ENCODE measurements at regions not wholly inside any gene's neighbourhood (a gene's known extent, or its start where the extent isn't known, plus 50 kb on each side); places are given as distances from the start of the nearest gene placed in this dataset.

DNA sequence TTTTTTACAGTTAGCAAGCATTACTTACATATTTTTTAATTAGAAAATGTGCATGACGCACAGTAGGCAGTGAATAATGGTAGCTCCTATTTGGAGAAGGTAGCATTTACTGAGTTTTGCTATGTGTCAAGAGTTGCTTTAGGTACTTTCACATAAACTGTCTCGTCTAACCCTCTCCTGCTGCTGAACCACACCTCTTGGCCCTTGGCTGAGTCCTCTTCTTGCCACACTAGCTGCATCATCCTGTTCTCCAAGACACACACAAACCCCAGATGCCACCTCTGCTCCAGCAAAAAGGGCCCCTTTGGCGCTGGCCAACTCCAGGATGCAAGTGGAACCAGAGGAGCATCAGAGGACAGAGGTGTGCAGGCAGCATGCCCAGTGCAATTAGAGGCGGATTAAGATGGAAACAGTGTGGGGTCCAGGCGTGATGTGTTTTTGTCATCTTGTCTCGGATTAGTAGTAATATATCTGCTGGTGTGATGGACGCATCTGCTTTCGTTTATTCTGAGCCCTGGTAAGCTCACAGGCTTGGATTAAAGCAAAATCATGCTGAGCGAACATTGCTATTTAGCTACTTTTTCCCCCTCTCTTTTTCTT lies 367.0 kb upstream of the CADM1 start:
- FAIRE-seq (no peak), DNase-seq (ENCODE audit: insufficient read length, low spot score) (no peak)

DNA sequence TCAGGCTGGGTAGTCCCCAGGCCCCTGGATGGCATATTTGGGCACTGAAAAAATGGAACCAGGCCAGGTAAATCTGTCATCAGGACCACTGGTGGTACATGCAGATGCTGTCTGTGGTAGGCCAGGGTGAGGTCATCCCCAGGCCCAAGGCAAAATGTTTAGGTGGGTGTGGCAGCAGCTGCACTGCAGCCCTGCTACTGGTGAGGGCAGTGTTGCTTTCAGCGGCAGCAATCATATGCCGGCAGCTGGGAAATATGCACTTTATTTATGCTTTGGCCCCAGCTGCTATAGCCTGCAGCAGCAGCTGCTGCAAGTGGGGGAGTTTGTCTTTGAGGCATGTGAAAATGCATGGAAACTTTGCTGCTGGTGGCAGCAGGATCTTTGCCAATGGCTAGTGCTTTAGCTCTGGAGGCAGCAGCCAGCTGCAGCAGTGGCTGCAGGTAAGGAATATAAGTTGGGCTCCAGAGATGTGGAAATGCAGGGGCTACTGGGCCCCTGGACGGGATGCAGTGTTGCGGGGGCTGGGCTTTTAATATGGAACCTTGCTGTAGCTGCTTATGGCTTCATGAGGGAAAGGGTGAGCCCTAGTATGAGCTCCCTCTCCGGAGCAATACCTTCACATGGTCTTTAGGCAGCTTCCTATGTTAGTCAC lies 365.7 kb upstream of the CADM1 start:
- peak; percentile 72 for FAIRE-seq
- DNase-seq (ENCODE audit: insufficient read length, low spot score), result peak; percentile 16

DNA sequence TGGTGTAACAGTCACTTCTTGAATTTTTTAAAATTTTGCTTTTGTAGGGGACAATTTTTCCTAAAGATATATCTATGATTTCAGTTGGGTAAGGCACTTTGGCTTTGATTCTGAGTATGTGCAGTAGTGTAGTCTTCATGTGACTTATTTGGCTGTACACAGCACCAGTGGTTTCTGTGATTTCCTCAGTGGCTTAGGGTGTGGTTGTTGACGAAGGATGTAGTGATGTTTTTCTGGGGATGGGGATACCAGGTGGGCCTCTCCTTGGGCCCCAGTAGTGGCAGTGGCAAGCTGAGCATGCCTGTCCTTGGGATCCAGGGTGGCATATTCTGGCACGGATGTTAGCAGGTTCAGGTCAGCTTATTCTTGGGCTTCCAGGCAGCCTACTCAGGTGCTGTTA lies 364.9 kb upstream of the CADM1 start:
- DNase-seq (ENCODE audit: insufficient read length, low spot score) (no peak), FAIRE-seq (no peak)

DNA sequence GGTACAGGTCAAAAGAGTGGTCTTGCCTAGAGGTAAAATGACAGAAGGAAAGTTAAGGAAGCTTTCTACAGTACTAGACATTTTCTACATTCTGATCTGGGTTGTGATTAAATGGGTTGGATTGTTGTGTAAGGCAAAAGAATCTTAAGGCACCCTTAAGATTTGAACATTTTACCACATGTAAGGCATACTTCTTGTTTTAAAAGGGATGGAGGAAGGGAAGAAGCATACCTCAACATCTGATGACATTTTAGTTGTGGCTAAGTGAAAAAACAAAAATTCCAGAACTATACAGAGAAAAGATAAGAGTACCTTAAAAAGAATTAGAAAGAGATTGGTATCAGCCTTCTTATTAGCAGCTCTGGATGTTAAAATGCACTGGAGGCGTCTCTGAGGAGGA lies 356.0 kb upstream of the CADM1 start:
- FAIRE-seq (no peak), DNase-seq (ENCODE audit: insufficient read length, low spot score) (no peak)

DNA sequence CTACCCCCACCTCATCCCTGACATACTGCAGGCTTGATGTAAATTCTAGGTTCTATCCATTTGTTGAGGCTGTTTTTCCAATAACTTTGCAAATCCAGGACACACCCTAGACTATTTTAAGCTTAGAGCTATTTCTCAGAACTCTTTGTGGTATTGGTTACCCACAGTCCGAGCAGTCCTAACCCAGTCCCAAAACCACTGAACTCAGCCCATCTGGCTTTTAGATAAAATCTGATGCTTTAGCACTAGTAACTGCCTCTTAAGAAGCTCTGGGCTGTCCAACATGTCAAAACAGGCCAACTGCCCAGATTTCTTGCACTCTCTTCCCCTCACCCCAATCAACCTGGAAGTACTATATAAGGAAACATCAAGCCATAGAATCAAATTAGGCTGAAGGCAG lies 344.4 kb upstream of the CADM1 start:
- FAIRE-seq (no peak), DNase-seq (ENCODE audit: insufficient read length, low spot score) (no peak)

DNA sequence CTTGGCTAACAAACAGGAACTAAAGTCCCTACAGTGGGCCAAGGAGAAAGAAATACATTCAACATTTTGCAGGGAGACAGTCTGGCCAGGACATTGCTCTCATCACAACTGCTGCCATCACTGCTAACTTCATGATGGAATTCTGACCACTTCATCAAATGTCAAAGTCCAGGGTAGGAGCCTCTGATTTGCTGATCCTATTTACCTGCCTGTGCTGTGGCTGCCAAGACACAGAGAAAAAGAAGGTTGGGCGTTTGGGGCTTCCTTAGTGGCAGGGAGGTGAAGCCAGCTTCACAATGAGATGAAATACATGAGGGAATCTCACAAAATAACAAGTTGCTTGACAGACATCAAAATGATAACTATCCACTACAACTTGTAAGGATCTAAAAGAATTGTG lies 343.9 kb upstream of the CADM1 start:
- FAIRE-seq (no peak), DNase-seq (ENCODE audit: insufficient read length, low spot score) (no peak)

DNA sequence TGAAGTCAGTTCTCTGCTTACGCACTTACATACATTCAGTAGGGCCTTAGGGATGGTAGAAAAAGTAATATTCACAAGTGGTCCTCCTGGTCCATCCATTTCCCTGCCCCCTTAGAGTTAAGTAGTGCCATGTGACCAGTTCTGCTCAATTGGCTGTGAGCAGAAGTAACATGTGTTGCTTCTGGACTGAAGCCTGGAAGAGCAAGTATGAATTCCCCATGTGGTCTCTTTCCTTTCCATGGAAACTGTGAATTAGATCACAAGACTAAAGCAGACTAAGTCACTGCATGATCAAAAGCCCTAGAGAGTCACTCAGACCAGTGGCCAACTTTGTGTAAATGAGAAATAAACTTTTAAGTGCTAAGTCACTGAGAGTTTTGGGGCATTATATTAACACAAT lies 341.7 kb upstream of the CADM1 start:
- FAIRE-seq, result no peak
- DNase-seq (ENCODE audit: insufficient read length, low spot score), result no peak

DNA sequence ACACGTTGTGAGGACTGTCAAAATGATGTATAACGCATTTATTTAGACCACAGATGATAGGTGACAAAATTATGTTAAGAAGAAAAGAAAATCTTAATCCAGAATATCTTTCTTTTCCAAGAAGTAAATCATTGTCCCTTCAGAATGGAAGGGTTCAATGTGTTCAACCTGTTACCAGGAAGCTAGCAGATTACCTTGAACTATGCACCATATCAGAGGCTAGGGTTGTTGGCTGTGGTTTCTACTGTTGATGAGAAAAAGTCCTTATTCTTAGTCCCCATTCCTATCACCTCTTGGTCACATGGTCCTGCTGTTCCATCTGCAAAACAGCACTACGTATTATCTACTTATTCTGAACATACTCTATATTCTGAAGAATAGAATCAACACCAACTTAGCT lies 339.5 kb upstream of the CADM1 start:
- DNase-seq (ENCODE audit: insufficient read length, low spot score), result no peak
- no peak for FAIRE-seq

DNA sequence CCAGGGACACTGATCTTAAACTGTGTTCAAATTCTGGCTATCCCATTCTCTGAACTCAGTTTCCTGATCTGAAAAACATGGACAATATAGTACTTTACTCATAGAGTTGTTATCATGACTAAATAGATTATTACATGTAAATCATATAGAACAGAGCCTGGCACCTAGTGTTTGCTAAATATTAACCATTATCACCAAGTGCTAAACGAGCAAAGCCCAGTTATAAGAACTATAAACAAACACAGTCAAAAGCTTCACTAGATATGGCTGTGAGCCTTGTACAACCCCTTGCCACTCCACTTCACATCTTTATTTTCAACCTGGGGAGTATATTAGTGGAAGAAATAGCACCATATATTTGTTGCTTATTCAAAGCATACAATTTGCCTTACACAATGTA lies 338.9 kb upstream of the CADM1 start:
- FAIRE-seq (no peak), DNase-seq (ENCODE audit: insufficient read length, low spot score) (no peak)

DNA sequence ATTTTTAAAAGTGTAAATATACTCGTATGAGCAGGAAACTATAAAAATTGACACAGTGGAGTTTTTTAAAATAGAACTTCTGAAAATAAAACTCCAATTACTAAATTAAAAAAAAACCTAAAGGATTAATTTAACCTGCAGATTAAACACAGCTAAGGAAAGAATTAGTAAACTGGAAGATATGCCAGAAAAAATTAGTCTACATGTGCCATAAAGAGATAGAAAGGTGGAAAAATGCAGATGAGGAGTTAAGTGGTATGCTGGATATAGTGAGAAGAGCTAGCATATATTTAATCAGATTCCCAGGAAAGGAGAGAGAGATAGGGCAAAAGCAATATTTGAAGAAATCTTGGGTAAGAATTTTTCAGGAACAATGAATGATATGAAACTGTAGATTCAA lies 315.8 kb upstream of the CADM1 start:
- FAIRE-seq, result no peak

DNA sequence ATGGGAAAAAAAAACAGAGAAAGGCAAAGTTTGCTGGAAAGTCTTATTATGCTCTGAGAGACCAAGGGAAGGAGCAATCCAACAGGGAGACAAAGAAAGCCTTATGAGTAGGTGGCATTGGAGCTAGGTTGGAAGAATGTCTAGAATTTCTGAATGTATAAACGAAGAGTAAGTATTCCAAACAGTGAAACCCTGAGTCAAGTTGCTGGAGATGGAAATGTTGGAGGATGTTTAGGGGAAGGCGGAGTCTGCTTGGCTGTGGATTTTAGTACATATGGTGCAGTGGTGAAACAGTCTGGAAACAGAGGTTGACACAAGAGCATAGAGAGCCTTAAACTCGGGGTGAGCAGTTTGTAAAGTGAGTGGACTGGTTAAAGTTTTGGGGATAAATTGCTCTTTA lies 314.8 kb upstream of the CADM1 start:
- DNase-seq (ENCODE audit: insufficient read length, low spot score) (no peak), FAIRE-seq (no peak)

More for the DNA sequence above, 315.8 kb upstream of the CADM1 start:
- no peak for DNase-seq (ENCODE audit: insufficient read length, low spot score)

DNA sequence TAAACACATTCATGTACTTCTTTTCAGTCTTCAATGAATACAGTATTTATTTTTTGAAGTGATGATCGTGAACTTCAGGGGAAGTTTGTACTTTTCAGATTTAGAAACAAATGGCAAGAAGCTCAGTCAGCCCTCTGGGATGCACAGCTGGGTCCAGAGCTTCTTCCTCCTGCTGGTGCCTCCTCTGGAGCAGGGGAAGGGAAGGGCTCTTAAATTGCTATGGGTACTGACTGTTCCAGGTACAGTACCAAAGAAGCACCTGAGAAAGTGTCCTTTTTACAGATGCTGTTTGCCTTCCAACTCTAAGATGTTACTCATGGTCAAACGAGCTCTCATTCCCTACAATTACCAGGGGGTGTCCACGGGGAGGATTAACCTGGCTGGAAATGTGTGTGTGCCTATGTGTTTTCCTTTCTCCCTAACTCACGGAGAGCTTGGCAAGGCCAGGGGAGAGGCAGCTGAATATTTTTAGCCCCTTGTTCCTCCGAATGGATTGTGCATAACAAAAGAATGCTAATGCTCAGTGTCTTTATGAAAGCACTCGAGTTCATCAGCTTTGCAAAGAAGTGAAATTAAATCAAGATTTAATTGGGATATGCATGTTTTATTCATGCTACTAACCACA lies 313.7 kb upstream of the CADM1 start:
- FAIRE-seq (no peak), DNase-seq (ENCODE audit: insufficient read length, low spot score) (no peak)

DNA sequence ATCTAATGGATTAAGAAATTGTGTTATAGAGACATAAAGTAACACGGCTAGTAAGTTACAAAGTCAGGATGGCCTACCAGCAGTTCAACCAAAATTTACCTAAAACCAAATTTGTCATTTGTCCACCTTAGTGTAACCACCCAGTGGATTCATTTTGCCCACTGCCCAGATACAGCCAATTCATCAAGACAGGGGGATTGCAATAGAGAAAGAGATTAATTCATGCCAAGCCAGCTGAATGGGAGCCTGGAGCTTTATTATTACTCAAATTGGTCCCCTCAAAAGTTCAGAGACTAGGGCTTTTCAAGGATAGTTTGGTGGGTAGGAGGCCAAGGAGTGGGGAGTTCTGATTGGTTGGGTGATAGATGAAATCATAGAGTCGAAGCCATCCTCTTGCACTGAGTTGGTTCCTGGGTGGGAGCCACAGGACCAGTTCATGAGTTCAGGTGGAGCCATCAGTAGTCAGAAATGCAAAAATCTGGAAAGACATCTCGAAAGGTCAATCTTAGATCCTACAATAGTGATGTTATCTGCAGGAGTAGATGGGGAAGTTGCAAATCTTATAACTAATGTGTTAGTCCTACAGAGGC lies 304.2 kb upstream of the CADM1 start:
- FAIRE-seq (no peak), DNase-seq (ENCODE audit: insufficient read length, low spot score) (no peak)

DNA sequence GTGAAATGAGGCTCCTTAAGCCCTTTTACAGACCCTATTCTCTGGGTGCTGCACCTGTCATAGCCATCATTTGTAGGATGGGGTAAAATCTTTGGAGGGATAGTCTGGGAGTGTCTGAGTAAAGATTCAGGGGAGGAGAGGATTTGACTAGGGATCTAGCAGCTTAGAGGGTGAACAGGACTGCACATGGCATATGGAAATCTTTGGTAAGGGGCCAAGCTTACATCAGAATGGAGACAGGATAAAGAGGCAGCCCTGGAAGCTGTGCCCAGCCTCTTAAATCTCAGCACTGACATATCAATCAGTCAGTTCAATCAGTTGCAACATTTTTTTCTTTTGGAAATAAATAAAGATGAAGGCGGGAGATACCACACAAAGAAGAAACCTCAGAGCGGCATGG lies 301.8 kb upstream of the CADM1 start:
- no peak for FAIRE-seq
- no peak for DNase-seq (ENCODE audit: insufficient read length, low spot score)

DNA sequence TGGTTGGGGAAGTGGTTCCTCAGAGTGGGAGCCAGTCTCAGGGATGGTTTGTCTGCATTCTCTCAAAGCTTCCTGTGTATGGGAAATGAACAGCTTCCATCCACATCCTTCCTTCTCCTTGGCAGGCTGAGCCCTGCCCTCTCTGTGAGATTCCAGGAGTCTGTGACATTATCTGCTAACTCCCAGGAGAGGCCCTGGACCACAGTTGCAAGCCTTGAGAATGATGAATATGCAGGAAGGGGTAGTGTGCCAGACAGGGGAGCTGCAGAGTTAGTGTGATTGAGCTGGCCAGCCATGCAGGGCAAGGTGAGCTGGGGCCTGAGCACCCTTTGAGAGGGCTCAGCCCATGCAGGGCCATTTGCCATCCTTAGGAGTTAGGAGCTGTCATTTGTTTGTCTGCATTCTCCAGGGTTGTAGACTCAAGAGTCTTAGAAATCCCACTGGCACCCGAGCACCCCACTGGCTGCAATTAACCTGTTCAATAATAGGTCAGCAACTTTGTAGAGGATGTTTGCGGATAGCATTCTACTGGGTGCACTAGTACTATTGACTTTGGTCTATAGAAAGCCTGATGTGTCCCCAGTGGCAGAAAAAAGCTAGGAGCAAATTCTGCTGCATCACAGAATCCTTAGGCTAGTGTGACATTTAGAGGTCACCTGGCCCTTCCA lies 299.0 kb upstream of the CADM1 start:
- FAIRE-seq (no peak), DNase-seq (ENCODE audit: insufficient read length, low spot score) (no peak)

DNA sequence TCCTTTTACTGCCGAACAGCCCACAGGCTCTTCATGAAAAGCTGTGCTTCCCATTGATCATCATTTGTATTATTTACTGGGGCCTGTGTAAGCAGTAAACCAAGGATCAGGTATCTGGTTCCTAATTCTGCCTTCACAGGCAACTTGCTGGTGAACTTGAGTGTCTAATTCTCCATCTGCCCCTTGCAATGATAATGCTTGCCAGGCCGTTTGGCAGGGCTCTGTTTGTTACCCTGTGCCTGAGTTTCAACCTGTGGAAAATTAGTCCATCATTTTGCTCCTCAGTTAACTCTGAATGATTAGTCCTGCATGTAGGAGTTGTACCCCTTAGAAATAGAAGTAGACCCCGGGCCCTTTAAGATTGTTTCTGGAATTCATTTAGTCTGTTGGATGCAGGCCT lies 298.4 kb upstream of the CADM1 start:
- DNase-seq (ENCODE audit: insufficient read length, low spot score) (no peak), FAIRE-seq (no peak)

DNA sequence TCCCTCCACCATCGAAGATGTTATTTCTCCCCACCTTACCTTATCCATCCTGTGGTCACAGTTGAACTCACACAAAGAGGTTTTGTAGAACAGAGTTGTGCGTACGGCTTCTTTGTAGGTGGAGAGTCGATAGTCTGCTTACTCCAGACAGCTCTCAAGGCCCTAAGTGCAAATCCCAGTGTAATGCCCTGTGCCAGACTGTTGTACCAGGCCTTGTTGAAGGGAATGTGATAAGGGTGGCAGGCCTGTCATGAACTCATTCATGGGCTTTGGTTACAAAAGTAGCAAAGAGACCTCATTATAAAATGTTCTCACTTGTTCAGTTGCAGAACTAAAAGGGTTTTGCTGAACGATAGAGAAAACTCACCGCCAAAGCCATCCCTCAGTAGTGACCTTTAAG lies 288.7 kb upstream of the CADM1 start:
- FAIRE-seq, result no peak
- no peak for DNase-seq (ENCODE audit: insufficient read length, low spot score)

DNA sequence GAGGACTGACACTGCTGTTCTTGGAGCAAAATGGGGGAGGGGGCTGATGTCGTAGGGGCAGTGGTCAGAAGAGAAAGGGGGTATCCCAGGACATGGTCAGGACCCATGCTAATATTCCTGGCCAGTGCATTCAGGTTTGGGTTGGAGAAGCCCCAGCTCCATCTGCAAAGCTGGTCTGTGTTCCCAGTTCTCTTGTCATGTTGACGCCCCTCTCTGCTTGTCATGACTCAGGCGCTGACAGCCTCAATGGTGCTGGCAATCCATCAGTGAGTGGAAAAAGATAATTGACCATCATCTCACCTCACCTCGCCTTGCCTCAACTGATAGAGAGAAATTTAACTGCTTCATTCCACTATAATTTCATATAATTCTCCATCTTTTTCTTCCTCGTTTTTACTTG lies 283.1 kb upstream of the CADM1 start:
- DNase-seq (ENCODE audit: insufficient read length, low spot score) (no peak), FAIRE-seq (no peak)

DNA sequence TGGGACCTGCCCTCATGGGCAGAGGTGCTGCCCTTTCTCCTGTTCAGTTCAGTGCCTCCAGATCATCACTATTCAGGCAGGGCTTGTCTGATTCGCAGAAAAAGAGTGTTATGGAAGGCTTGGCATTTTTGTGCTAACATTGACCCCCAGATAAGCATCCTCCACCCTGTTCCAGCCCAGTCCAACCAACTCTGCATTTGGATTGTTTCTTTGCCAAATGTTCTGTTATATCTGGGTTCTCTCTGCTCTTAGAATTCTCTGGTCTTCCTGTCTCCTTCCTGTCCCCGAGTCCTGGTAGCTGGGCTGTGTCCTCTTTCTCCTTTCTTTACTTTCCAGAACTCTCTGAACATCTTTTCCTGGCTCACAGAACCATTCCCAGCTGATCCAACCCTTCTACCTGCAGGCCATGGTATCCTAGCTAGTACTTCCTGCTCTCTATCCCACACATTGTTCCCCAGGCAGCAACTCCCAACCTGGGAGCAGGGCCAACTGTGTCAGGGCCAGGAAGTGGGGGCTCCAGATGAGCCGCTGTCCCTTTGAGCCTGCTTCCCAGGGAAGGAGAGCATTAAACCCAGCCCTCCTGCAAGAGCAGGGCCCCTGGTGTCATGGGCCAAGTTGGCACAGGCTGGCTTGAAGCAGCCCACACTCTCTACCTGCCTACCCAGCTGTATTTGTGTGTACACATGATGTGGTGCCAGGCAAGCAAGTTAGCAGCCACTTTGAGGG lies 280.7 kb upstream of the CADM1 start:
- FAIRE-seq, result no peak
- no peak for DNase-seq (ENCODE audit: insufficient read length, low spot score)

DNA sequence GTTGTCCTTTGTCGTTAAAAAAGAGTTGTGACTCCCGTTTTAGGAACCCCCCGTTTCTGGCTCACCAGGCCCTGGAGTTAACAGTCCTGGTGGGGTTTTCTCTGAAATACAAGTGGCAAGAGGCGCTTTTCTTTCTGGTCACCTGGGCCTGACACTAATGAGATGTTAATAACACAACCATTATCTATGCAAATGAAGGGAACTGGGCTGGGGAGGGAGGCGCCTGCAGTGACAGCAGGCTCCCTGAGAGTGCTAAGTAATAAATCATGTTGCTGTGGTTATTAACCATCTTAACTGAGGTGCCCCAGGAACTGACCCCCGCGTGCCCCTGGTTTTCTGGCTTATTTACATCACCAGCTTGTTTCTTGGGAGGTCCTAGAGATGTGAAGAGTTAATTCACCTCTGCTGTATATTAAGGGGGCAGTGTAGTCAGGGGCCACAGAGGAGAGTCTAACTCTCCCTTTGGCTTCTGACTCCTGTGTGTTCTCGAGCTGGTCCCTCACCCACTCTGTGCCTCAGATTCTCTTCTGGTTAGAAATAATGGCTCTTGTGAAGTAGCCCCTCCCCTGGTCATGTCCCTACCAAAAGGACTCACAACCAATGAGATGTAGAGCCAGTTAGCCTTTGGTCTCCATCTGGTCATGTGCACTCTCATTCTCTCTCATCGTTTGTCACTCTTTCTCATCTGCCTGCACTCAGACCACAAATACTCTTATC lies 276.6 kb upstream of the CADM1 start:
- no peak for DNase-seq (ENCODE audit: insufficient read length, low spot score)
- no peak for FAIRE-seq
